NT2/D1 (cell line): ENCODE measurements at regions not wholly inside any gene's neighbourhood (a gene's known extent, or its start where the extent isn't known, plus 50 kb on each side); places are given as distances from the start of the nearest gene placed in this dataset.

Experiments used
- SUZ12 ChIP-seq: IDR thresholded peaks from 2 replicates; pipeline ENCODE4 v1.6.1; 2011; ENCODE audit not compliant: insufficient read length, insufficient read depth; ENCODE audit errors: extremely low read depth
- YY1 ChIP-seq: IDR thresholded peaks from 2 replicates; pipeline ENCODE4 v1.6.1; 2011; ENCODE audit not compliant: insufficient read length, insufficient read depth
- ZNF274 ChIP-seq: IDR thresholded peaks from 2 replicates; pipeline ENCODE4 v1.6.1; 2011; ENCODE audit warnings: mild to moderate bottlenecking, low read depth, low read length

DNA sequence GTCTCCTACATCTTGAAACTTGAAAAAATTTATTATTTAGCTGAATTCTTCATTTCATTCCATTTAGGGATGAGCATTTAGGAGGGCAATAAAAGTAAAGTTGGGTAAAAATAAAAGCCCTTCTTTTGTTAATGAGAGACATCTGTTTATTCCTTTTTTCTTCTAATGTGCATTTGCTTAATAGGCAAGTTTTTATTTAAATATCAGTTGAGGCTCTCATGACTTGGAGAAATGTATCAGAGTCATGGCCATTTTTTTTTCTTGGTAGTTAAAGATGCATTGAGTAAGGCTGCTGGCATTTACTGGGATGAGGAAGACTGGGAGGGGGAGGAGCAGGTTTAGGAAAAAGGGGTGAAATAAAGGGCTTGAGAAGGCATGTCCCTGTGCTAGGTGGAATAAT lies 609.9 kb upstream of the TMEM132C start:
- TF ChIP-seq ZNF274 (no peak), YY1 (no peak), SUZ12 (no peak)
